Dedifferentiated amniotic fluid mesenchymal stem cell (primary cell): ENCODE measurements at regions not wholly inside any gene's neighbourhood (a gene's known extent, or its start where the extent isn't known, plus 50 kb on each side); places are given as distances from the start of the nearest gene placed in this dataset.
A peak's percentile ranks its signal among the peaks of the same experiment; 100 is the strongest.

Source experiments
- DNase-seq: peaks from one replicate; pipeline ENCODE4 v3.0.0-alpha.2; 2016; ENCODE audit errors: extremely low spot score

- DNase-seq = no peak
These were observed 54.2 kb downstream of the FOXI1 start for GRCh38 chr5:170159947-170160346.

GRCh38 chr5:170161069-170161468, 55.4 kb downstream of the FOXI1 start:
- DNase-seq = no peak

GRCh38 chr5:170162631-170163321, 57.1 kb downstream of the FOXI1 start:
- DNase-seq = no peak

- DNase-seq = no peak
These were observed 58.4 kb downstream of the FOXI1 start for GRCh38 chr5:170164087-170164486.

GRCh38 chr5:170164921-170165320, 59.2 kb downstream of the FOXI1 start:
- no peak for DNase-seq

GRCh38 chr5:170166101-170166500, 60.4 kb downstream of the FOXI1 start:
- no peak for DNase-seq

GRCh38 chr5:170168002-170168401, 62.3 kb downstream of the FOXI1 start:
- DNase-seq = no peak

- DNase-seq = no peak
These were observed 63.1 kb downstream of the FOXI1 start for GRCh38 chr5:170168797-170169196.

GRCh38 chr5:170169996-170170395, 62.8 kb upstream of the C5orf58 start:
- DNase-seq = no peak

GRCh38 chr5:170171811-170172210, 61.0 kb upstream of the C5orf58 start:
- DNase-seq = no peak

- peak; percentile 65 for DNase-seq
These were observed 59.6 kb upstream of the C5orf58 start for GRCh38 chr5:170173227-170173626.

GRCh38 chr5:170173647-170174046, 59.1 kb upstream of the C5orf58 start:
- no peak for DNase-seq

GRCh38 chr5:170176916-170177315, 55.9 kb upstream of the C5orf58 start:
- DNase-seq = no peak

- DNase-seq = no peak
These were observed 54.0 kb upstream of the C5orf58 start for GRCh38 chr5:170178814-170179213.

GRCh38 chr5:170179626-170180025, 53.2 kb upstream of the C5orf58 start:
- no peak for DNase-seq

GRCh38 chr5:170181902-170182301, 50.9 kb upstream of the C5orf58 start:
- DNase-seq = no peak

GRCh38 chr5:170182491-170182890, 50.3 kb upstream of the C5orf58 start:
- no peak for DNase-seq
